Fibroblast of lung (primary cell): ENCODE measurements at regions not wholly inside any gene's neighbourhood (a gene's known extent, or its start where the extent isn't known, plus 50 kb on each side); places are given as distances from the start of the nearest gene placed in this dataset.

Experiments
- EZH2 ChIP-seq: IDR thresholded peaks from 2 replicates; pipeline ENCODE4 v1.5.1; 2012; ENCODE audit warnings: low read length, control low read depth, mild to moderate bottlenecking; ENCODE audit errors: missing control alignments
- TF ChIP-seq, protein P1 (sequence below), 2 donors: IDR thresholded peaks in 1 of 2; conservative IDR thresholded peaks in 1 of 2; 1 replicate in 1 of 2; 2 replicates in 1 of 2; pipeline ENCODE4 v1.5.1; 2011 to 2012; ENCODE audit warnings: low read length in 2 of 2, control low read depth in 1 of 2, inconsistent platforms in 1 of 2, low read depth in 1 of 2, mild to moderate bottlenecking in 1 of 2

DNA sequence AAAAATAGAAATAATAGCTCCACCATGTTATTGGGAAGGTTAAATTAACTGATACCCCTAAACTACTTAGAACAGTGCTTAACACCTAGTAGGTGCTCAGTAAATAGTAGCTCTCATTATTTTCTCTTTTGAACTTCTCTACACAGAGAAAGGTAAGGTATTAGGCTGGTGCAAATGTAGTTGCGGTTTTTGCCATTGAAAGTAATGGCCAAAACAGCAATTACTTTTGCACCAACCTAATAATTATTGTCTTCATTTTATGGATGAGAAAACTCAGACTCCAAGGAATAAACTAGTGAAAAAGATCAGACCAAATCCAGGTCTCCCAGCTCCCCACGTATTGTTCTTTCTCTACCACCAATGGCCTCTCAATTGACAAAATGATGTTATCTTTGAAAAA lies 157.2 kb upstream of the TMPO start:
- TF ChIP-seq, protein P1, sequence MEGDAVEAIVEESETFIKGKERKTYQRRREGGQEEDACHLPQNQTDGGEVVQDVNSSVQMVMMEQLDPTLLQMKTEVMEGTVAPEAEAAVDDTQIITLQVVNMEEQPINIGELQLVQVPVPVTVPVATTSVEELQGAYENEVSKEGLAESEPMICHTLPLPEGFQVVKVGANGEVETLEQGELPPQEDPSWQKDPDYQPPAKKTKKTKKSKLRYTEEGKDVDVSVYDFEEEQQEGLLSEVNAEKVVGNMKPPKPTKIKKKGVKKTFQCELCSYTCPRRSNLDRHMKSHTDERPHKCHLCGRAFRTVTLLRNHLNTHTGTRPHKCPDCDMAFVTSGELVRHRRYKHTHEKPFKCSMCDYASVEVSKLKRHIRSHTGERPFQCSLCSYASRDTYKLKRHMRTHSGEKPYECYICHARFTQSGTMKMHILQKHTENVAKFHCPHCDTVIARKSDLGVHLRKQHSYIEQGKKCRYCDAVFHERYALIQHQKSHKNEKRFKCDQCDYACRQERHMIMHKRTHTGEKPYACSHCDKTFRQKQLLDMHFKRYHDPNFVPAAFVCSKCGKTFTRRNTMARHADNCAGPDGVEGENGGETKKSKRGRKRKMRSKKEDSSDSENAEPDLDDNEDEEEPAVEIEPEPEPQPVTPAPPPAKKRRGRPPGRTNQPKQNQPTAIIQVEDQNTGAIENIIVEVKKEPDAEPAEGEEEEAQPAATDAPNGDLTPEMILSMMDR (conservative IDR thresholded peaks at IDR 0.05 in 1 of 2, IDR thresholded peaks at IDR 0.05 in 1 of 2; ENCODE audit: low read depth in 1 of 2, low read length in 2 of 2) = no peak
- no peak for TF ChIP-seq EZH2
